ENCODE measurements at regions not wholly inside any gene's neighbourhood (a gene's known extent, or its start where the extent isn't known, plus 50 kb on each side); places are given as distances from the start of the nearest gene placed in this dataset.

DNA sequence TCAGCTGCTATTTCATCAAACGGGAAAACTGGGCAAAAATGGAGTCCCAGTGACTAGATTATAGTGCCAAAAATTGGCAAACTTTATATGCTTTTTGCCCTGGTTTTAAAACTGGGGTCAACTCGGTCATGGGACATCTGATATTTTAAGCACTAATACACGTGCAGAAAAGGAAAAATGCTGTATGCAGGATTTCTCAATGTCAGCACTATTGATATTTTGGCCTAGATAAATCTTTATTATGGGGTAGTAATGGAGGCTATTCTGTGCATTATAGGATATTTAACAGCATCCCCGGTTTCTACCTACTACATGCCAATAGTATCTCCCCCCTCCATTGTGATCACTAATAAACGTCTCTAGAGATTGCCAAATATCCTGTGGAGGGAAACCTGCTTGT lies 870.9 kb upstream of the IGFBP7 start:
- TF ChIP-seq POLR2A (IDR thresholded peaks at IDR 0.05): no peak
- TF ChIP-seq, protein P1, sequence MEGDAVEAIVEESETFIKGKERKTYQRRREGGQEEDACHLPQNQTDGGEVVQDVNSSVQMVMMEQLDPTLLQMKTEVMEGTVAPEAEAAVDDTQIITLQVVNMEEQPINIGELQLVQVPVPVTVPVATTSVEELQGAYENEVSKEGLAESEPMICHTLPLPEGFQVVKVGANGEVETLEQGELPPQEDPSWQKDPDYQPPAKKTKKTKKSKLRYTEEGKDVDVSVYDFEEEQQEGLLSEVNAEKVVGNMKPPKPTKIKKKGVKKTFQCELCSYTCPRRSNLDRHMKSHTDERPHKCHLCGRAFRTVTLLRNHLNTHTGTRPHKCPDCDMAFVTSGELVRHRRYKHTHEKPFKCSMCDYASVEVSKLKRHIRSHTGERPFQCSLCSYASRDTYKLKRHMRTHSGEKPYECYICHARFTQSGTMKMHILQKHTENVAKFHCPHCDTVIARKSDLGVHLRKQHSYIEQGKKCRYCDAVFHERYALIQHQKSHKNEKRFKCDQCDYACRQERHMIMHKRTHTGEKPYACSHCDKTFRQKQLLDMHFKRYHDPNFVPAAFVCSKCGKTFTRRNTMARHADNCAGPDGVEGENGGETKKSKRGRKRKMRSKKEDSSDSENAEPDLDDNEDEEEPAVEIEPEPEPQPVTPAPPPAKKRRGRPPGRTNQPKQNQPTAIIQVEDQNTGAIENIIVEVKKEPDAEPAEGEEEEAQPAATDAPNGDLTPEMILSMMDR (IDR thresholded peaks at IDR 0.05): no peak

Data from suprapubic skin (tissue), 3 donors.